Upper lobe of left lung (tissue), 4 donors: ENCODE measurements at regions not wholly inside any gene's neighbourhood (a gene's known extent, or its start where the extent isn't known, plus 50 kb on each side); places are given as distances from the start of the nearest gene placed in this dataset.

Experiments
- CTCF ChIP-seq, 6 experiments: fragments of 450-650 bp in 4 of 6; fragments of 200-600 bp in 2 of 6; sonication (generic) in 2 of 6; IDR thresholded peaks; one replicate each; pipeline ENCODE4 v1.5.1; 2016 to 2019; ENCODE audit warnings: antibody characterized with exemption in 6 of 6
- EP300 ChIP-seq, 4 donors: sonication (generic); formaldehyde crosslinking; IDR thresholded peaks; one replicate each; pipeline ENCODE4 v1.5.1; 2017; ENCODE audit warnings: antibody characterized with exemption in 4 of 4, control low read depth in 2 of 4

GRCh38 chr18:51531501-51531900, 334.0 kb upstream of the MEX3C start:
- no peak for TF ChIP-seq CTCF (IDR thresholded peaks at IDR 0.05)
- TF ChIP-seq EP300 (IDR thresholded peaks at IDR 0.05), result no peak
